Cardiac fibroblast (primary cell): ENCODE measurements at regions not wholly inside any gene's neighbourhood (a gene's known extent, or its start where the extent isn't known, plus 50 kb on each side); places are given as distances from the start of the nearest gene placed in this dataset.

Experiments used
- DNase-seq, 2 donors: peaks; one replicate each; pipeline versions ENCODE4 v3.0.0 to v3.0.0-alpha.2; 2010; ENCODE audit warnings: low read depth in 2 of 2
- H3K4me3 ChIP-seq, 2 donors: replicated peaks in 1 of 2; 1 replicate in 1 of 2; 2 replicates in 1 of 2; pipeline ENCODE4 v1.5.1; 2011; ENCODE audit warnings: low read depth in 2 of 2, low read length in 2 of 2, mild to moderate bottlenecking in 2 of 2, moderate library complexity in 1 of 2
- CTCF ChIP-seq: IDR thresholded peaks from one replicate; pipeline ENCODE4 v1.5.1; 2011; ENCODE audit warnings: low read depth, mild to moderate bottlenecking, low read length, inconsistent platforms

- DNase-seq = no peak
- TF ChIP-seq CTCF = no peak
- no peak overlapping the region for H3K4me3 ChIP-seq
These were observed 240.9 kb downstream of the IRX1 start for GRCh38 chr5:3836528-3836927.

GRCh38 chr5:3837506-3837905 is 241.9 kb downstream of the IRX1 start:
- TF ChIP-seq CTCF = no peak
- DNase-seq = no peak
- no peak overlapping the region for H3K4me3 ChIP-seq

GRCh38 chr5:3839151-3839550 is 243.5 kb downstream of the IRX1 start:
- no peak overlapping the region for H3K4me3 ChIP-seq
- DNase-seq = no peak
- no peak for TF ChIP-seq CTCF

GRCh38 chr5:3842591-3842990 is 247.0 kb downstream of the IRX1 start:
- H3K4me3 ChIP-seq = no peak overlapping the region

GRCh38 chr5:3843706-3844105 is 248.1 kb downstream of the IRX1 start:
- DNase-seq = no peak
- no peak overlapping the region for H3K4me3 ChIP-seq
- no peak for TF ChIP-seq CTCF

More at GRCh38 chr5:3842591-3842990, 247.0 kb downstream of the IRX1 start:
- no peak for DNase-seq
- TF ChIP-seq CTCF = no peak

- no peak for DNase-seq
- H3K4me3 ChIP-seq = no peak overlapping the region
- TF ChIP-seq CTCF = no peak
These were observed 248.6 kb downstream of the IRX1 start for GRCh38 chr5:3844266-3844665.

GRCh38 chr5:3845230-3845629 is 249.6 kb downstream of the IRX1 start:
- H3K4me3 ChIP-seq = no peak overlapping the region
- no peak for TF ChIP-seq CTCF
- DNase-seq = no peak
